HT-29 (cell line): ENCODE measurements at regions not wholly inside any gene's neighbourhood (a gene's known extent, or its start where the extent isn't known, plus 50 kb on each side); places are given as distances from the start of the nearest gene placed in this dataset.

Experiments
- DNase-seq: peaks from one replicate; pipeline ENCODE4 v3.0.0-alpha.2; 2015; ENCODE audit warnings: low spot score

DNA sequence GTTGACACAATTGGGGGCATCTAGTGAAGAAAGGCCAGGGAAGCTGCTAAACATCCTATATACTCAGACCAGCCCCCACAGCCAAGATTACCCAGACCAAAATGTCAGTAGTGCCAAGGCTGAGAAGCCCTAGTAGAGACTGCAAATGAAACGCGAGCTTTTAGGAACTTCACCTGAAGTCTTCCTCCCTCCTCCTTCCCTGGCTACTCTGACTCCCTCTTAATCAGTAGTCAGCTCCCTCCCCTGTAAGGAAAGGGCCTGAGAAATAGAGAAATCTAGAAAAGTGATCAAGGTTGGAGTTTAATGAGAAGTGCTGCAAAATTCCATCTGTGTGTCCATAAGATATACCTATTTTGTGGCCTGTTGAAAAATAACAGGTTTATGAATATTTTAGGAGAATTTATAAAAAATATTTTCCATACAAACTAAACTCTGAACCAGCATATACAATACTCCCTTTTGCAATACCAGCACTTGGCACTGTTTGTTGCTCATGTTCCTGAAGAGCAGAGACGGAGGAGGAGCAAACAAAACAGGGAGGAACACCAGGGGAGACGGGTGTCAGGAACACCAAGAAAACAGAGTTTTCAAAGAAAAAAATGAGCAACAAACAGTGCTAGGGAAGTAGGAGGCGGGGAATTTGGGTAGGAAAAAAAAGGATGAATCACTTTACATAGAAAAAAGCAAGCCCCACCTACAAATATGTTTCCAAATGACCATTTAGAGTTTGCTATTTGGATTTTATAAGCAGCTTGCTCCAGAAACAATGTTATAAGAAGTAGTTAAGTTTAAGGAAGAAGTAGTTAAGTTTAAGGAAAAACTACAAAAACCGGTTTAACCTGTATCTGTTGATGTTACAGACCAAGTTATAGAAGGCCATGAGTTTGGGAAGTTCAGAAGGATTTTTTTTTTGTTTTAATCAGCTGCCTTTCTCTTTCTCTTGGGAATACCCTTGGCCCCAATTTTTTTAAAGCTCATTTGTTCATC lies 282.1 kb upstream of the GRIP1 start:
- peak; percentile 56 for DNase-seq

DNA sequence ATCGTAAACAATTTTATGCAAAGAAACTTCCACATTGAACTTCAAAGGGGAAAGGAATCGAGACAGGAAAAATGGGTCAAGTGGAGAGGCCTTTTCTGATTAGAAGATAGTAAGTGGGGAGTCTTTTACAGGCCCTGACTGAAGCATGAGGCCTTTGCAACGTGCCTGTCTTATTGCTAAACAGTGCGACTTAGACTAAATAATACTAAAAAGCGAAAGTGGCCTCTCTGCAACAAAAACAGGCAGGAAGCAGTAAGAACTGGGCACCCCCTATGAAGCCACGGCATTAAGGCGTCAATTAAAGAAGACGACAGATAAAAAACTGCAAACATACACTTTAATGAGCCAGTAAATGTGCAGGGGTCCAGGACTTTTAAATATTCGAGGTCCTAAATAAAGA lies 283.4 kb upstream of the GRIP1 start:
- no peak for DNase-seq

DNA sequence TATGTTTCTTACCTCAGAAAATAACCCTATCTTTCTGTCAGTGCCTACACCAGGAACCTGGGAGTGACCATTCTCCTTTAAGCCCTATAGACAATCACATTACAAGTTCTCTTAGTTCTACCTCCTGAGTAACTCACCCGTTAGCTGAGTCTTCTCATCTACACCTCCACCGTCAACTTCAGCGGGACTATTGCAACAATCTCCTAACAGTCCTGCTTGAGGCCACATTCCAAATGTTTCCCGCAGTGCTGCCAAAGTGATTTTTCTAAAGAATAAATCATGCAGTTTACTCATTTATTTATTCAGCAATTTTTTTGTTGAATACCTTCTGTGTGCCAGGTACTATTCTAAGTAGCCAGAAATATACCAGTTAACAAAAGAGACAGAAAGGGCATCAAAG lies 285.0 kb upstream of the GRIP1 start:
- no peak for DNase-seq

DNA sequence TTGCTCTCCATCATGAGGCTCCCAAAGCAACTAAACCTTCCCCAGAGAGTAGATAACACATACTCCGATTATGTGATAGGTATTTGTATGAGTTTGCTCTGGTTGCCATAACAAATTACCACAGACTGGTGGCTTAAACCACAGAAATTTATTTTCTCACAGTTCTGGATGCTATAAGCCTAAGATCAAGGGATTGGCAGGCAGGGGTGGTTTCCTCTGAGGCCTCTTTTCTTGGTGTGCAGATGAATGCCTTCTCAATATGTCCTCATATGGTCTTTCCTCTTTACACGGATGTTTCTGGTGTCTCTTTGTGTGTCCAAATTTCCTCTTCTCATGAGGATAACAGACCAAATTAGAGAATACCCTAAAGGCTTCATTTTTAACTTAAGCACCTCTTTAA lies 285.8 kb upstream of the GRIP1 start:
- no peak for DNase-seq

DNA sequence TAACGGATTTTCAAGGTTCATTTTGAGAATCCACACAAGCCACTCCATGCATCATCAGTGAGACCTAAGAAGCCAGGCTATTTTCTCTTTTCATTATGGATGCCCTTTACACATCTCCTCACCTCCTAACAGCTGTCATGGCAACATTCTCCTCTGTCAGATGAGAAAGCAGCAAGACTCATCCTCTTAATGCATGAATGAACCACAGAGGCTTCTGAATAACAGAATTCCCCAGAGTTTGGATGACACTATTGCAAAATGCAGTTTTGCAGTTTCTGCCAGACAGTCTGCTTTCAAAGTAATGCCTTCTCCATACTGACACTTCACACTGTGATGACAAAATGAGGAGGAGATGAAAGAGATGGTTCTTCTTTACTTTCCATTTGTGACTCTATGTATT lies 286.7 kb upstream of the GRIP1 start:
- DNase-seq = no peak

DNA sequence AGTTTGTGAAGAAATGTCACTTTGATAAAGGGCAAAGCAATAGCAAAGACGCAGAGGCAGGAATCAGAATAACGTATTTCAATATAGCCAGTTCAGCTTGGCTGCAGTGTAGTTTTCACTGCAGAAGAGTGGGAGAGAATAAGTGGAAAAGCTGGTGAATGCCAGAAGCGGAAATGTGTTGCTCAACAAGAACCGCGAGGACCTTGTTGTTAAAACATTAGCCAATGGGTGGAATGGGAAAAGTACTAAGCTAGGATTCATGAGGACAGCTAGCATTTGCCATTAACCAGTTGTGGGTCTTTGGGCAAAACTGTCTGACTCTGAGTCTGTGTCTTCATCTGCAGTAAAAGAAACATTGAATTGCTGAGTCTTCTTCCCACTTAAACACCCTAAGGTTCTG lies 292.9 kb upstream of the GRIP1 start:
- no peak for DNase-seq

DNA sequence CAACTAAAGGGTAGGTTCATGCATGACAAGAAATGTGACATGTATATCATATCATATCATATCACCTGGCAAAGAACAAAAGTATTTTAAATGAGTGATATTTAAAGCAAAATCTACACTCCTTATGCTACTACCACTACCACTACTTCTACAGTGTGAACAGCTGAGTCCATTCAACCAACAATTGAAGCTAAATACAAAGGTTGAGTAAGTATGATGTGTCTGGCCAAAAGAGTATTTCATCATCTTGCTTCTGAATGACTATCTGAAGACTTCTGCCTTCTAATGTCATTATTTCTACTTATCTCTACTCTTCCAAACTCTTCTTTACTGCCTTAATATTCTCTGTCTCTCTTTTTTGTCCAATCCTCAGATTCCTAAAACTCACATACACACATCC lies 292.6 kb upstream of the CAND1 start:
- no peak for DNase-seq

DNA sequence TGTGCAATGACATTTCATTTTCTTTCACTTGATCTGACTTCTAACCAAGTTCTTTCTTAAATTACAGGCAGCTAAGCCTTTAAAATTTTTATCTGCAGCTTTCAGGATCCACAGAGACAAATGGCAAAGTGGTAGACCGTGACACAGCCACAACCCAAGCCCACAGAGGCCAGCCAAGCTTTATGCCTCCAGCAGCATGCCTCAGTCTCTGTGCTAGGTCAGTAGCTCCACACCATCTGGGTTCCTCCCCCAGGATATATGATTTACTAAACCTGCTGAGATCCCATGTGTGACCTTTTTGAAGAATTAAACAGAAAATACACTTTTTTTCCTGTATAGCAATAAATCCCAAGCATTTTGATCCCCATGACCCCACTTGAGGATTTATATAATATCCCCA lies 290.4 kb upstream of the CAND1 start:
- no peak for DNase-seq

DNA sequence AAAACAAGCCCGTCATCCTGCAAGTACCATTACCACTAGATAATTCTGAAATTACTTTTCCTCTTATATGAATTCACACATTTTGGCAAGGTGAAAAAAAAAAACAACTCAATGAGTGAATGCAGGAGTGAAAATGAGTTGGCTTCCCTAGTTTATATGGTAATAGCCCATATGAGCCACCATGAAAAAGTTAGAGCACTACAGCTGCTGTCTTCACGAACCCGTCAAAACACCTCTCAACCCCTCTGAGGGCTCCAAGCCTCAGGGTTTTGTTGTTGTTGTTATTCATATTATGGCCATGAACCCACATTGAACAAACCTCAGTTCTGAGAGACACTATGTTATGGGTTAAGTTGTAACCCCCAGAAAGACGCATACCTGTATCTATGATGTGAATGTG lies 289.9 kb upstream of the CAND1 start:
- DNase-seq = no peak

DNA sequence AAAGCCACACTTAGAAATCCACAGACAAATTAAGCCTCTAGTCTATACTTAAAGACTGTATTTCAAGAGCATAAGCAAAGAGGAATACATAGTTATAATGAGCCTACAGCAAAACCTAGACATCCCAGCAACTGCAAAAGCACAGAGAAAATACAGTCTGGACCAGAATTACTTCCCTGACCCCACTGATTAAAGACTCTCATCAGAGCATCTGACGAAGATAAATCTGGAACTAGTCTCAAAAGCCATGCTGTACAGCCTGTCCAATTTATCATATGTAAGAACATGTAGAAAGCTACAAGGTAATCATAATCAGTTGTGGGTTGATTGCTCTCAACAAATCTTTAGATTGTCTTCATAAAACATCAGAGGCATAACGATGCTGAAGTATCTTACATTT lies 285.1 kb upstream of the CAND1 start:
- DNase-seq = no peak

DNA sequence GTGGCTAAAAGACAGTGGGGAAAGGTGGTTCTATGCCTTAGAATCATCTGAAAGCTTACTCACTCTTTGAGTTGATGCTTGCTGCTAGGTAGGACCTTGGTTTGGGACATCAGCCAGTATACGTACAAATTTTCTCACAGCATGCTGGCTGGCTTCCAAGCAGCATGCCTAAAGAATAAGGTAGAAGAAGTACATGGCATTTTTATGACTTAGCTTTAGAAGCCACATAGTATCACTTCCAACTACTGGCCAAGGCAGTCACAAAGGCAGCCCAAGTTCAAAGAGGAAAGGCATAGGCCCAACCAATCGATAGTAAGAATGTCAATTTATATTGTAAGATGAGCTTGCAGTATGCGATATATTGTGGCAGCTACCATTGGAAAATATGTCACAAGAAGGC lies 284.2 kb upstream of the CAND1 start:
- DNase-seq = no peak

DNA sequence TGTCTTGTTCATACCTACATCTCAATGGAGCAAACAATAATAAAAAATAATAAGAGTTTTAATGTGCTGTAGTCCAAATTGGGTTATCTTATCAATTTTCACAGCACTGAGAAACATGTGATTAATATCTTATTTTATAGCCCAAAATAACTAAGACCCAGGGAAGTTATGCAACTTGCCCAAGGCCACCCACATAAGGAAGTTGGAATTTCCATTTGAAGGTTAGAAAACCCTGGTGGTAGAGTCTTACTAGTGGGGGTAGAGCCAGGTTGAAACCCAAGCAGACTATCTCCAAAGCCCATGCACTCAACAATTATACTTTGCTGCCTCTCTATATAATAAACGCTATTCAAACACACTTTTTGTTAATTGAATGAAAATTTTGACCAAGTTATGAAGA lies 270.0 kb upstream of the CAND1 start:
- no peak for DNase-seq

DNA sequence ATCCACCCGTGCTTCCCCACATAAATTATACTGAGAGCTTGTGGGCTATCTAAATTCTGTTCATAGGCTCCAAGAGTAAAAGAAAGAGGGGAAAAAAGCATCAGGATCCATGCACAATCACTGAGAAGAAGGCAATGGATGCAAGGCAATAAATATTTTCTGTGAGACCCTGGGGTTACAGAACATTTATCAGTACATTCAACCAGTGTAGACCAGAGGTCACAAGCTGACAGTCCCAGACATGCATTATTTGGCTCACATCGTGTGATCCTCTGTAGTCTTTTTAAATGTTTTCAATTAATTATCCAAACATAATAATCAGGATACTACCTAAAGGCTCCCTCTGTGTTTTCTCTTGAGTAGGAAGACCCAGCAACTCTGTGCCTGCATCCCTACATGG lies 267.9 kb upstream of the CAND1 start:
- DNase-seq = no peak

DNA sequence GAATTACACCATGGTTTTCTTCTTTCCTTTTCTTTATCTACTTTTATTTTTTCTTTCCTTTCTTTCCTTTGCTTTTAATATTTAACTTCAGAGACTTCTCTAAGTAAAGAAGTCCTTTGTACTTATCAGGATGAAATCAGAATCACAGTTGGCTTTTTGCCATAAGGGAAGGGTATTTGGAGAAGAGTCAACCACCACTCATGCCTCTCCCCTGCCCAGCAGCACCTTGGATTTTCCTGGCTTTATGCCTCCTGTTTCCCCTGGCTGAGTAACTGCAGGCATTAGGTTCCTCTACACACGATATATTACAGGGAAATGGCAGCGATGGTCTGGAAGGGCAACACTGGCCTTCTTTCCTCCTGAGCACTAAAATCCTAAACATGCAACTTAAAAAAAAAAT lies 266.4 kb upstream of the CAND1 start:
- no peak for DNase-seq

DNA sequence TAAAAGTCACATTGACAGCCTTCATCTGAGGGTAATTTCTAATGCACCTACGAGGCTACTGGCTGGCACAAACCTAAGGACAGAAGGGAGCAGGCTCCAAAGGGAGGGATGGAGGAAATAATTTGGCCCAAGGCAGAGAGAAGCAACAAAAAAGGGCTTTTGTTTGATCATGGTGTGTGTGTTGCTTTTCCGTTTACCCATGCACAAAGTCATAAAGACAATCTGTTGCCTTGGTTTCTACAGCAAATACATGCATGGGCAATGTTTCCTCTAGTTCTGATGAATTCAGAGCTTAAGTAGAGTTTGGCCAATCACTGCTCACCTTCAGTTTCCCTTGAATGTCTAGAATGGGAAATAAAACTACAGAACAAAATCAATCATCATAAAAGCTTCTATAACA lies 262.5 kb upstream of the CAND1 start:
- no peak for DNase-seq

DNA sequence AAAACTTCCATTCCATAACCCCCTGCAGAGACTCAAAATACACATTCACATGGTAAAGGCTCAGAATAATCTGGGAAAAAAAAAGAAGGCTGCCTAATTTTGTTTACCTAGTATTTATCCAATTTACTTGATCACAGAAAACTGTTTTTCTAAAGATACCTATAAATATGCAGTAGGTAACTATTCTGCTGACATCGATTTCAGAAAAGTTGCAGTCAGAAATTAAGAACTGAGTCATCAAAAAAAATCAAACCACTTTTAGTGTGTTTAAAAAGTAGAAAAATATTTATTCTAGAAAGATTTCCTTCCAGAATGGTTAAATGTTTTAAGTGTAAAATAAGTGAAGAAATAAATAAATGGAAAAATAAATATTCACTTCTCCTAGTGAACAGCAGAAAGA lies 254.5 kb upstream of the CAND1 start:
- DNase-seq = no peak

DNA sequence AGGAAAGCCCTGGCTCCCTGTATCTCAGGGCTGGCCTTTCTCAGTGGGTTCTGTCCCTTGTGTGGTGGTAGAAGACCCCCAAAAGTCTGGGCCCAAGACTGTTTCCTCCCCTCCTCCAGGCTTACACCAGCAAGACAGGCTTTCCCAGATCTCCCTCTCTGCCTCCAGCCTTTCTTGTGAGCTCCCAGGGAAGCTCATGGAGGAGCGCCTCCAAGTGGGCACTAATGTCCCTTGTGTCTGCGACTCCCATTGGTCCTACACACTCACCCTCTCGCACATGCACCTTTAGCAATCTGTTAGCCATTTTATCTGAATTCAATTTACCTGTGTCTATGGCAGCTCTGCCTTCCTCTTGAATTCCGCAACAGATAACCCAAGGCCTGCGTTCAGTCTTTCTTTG lies 251.1 kb upstream of the CAND1 start:
- no peak for DNase-seq

DNA sequence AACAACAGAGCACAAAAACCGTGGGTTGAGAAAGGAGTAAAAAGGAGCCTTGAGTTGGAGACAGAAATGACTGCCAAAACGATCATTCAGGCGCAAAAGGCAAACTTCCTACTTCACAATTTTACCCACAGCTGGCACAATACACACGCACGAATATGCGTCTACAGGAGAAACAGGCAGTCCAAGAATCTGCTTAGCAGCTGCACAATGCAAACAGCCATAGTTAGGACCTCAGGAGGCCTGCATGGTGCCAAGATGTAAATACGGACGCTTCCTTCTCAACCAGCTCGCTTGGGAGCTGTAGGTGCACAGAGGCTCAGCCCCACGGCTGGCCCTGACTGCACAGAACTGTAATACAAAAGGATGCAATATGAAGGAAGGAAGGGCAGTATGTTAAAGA lies 250.1 kb upstream of the CAND1 start:
- DNase-seq = no peak

DNA sequence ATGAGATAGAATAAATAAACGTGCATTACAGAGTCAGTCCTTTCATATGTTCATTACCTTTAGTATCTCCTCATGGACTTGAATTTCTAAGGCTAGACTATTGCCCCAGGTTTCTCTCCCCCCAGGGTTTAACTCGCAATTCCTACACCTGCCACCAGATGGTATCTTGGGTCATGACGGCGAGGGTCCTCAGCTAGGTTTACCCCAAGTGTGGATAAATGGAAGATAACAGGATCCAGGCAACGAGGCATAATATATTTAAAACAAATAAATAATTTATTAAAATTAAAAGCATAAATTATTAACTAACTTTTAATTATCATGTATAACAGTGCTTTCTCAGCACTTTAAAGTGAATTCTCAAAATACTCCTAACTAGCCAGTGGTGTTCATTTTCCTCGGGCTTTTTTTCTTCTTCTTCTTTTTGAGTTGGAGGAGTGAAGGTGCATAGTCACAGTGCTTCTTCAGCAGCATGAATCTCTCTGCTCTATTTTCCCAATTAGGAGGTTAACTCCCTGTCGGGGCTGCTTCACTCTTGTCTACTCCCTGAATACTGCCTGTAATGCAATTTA lies 243.5 kb upstream of the CAND1 start:
- DNase-seq = peak; percentile 68

DNA sequence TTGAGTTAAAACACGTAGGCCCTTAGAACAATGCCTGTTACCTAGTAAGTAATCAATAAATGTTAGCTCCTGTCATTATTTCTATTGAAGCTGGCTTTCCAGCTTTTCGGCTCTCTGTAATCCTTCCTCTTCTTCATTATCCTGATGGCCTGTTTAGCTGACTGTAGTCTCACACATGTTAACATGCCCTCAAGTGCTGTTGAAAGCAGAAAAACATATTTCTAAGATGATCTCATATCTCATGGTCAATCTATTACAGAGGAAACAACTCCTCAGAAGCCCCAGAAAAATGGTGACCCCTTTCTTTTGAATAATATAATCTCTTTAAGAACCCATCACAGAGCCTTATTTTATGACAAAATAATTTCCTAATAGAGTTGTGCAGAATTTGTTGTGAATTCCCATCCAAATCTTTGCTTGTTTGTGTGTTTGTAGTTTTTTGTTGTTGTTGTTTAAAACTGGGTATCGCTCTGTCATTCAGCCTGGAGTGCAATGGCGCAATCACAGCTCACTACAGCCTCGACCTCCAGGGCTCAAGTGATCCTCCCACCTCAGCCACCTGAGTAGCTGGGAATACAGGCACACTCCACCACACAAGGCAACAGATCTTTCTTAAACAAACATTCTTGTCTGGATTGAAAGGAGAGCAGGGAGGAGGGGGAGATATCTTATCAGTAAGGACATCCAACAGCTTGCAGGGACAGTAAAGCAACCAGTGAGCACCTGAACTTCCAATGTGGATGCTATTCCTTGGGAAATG lies 242.5 kb upstream of the CAND1 start:
- DNase-seq = no peak

DNA sequence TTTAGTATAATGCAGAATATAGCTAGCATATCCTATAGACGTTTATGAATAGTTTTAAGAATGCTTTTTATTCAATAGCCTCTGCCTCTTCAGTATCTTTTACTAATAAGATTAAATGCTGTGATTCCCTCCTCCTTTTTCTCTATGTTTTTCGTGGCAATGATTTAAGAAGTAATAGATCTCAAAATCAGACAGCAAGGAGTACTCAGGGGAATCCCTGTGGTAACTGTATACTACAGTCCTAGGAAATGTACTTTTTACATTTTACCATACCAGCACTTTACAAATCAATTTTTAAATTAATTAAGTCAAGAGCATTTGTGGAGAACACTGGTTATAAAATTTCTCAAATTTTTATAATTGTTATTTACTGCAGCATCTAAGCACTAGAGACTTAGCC lies 240.6 kb upstream of the CAND1 start:
- no peak for DNase-seq

DNA sequence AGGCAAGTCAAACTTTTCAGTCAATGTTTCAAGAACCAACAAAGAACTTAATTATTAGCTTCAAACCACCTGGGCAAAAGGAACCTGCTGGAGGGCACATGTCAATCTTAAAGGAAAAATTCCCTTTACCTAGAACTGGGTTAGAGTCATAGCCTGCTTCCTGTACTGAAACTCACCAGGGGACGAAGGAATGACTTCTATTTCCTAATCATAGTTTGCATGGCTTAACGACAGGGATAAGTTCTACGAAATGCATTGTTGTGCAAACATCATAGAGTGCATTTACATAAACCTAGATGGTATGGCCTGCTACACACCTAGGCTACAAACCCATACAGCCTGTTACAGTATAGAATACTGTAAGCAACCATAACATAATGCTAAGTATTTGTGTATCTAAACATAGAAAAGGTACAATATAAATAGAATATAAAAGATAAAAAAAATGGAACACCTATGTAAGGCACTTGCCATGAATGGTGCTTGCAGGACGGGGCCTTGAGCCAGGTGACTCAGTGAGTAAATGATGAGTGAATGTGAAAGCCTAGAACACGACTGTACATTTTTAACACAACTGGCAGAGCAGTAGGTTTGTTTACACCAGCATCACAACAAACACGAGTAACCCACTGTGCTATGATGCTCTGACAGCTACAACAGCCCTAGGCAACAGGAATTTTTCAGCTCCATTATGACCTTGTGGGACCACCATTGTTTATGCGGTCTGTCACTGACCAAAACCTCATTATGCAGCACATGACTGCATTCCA lies 234.9 kb upstream of the CAND1 start:
- DNase-seq = no peak
